Uterus (tissue), 3 donors: ENCODE measurements at regions not wholly inside any gene's neighbourhood (a gene's known extent, or its start where the extent isn't known, plus 50 kb on each side); places are given as distances from the start of the nearest gene placed in this dataset.

Experiments
- DNase-seq, 2 donors: peaks; one replicate each; pipeline ENCODE4 v3.0.0-alpha.2; 2019 to 2020
- H3K27ac ChIP-seq, 2 donors: fragments of 200-600 bp; sonication (generic); 1 replicate in 1 of 2; 2 replicates in 1 of 2; pipeline ENCODE4 v1.5.1; 2016 to 2018
- H3K27me3 ChIP-seq, 2 donors: fragments of 200-600 bp; sonication (generic); one replicate each; pipeline ENCODE4 v1.5.1; 2018 to 2019; ENCODE audit warnings: control low read depth in 1 of 2
- H3K36me3 ChIP-seq, 2 donors: fragments of 200-600 bp; sonication (generic); one replicate each; pipeline ENCODE4 v1.5.1; 2019; ENCODE audit warnings: control low read depth in 1 of 2
- H3K4me1 ChIP-seq, 2 donors: fragments of 200-600 bp; sonication (generic); one replicate each; pipeline ENCODE4 v1.5.1; 2018 to 2019; ENCODE audit warnings: control low read depth in 1 of 2
- H3K4me3 ChIP-seq, 2 donors: fragments of 200-600 bp; sonication (generic); 1 replicate in 1 of 2; 2 replicates in 1 of 2; pipeline ENCODE4 v1.5.1; 2018 to 2019; ENCODE audit warnings: mild to moderate bottlenecking in 1 of 2
- H3K9me3 ChIP-seq, 2 donors: fragments of 200-600 bp; sonication (generic); one replicate each; pipeline ENCODE4 v1.5.1; 2019; ENCODE audit warnings: control low read depth in 1 of 2
- POLR2A ChIP-seq, 2 donors: fragments of 450-650 bp; IDR thresholded peaks; one replicate each; pipeline ENCODE4 v1.6.1; 2016; ENCODE audit warnings: antibody characterized with exemption in 2 of 2, mild to moderate bottlenecking in 1 of 2, moderate library complexity in 1 of 2
- intact Hi-C: fragments of 100-400 bp; cut with DNase I; formaldehyde crosslinking; loops from one replicate; pipeline ENCODE4 v1.15.1; 2023; ENCODE audit warnings: low total_unique reads
- TF ChIP-seq, protein P1 (sequence below), 4 experiments: fragments of 200-600 bp in 2 of 4; fragments of 450-650 bp in 2 of 4; sonication (generic) in 2 of 4; IDR thresholded peaks; one replicate each; pipeline ENCODE4 v1.5.1; 2016 to 2019; ENCODE audit warnings: antibody characterized with exemption in 4 of 4, mild to moderate bottlenecking in 2 of 4, moderate library complexity in 1 of 4
- donor health status: DM: yes; HTN: yes; CAD: no.

DNA sequence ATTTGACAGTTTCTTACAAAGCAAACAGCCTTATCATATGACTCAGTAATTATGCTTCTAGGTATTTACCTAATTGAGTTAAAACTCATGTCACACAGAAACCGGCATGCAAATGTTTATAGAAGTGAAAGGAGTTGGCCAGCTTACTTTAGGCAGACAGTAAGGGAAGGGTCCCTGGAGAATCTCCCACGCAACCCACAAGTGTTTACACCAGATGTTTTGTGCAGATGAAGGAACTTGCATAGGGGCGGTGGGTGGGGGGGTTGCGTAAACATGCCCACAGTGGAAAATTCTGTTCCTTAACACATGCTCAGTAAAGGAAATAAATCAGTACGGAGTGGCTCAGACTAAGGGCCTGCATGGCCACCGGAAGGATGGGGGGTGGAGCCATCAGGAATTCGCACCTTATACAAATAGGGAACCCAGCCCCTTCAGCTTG is 330.5 kb upstream of the AADAT start:
- H3K4me1 ChIP-seq = no peaks in the 10 kb centered on the region
- no peak overlapping the region for H3K27ac ChIP-seq
- TF ChIP-seq, protein P1, sequence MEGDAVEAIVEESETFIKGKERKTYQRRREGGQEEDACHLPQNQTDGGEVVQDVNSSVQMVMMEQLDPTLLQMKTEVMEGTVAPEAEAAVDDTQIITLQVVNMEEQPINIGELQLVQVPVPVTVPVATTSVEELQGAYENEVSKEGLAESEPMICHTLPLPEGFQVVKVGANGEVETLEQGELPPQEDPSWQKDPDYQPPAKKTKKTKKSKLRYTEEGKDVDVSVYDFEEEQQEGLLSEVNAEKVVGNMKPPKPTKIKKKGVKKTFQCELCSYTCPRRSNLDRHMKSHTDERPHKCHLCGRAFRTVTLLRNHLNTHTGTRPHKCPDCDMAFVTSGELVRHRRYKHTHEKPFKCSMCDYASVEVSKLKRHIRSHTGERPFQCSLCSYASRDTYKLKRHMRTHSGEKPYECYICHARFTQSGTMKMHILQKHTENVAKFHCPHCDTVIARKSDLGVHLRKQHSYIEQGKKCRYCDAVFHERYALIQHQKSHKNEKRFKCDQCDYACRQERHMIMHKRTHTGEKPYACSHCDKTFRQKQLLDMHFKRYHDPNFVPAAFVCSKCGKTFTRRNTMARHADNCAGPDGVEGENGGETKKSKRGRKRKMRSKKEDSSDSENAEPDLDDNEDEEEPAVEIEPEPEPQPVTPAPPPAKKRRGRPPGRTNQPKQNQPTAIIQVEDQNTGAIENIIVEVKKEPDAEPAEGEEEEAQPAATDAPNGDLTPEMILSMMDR (IDR thresholded peaks at IDR 0.05) = no peak
- TF ChIP-seq POLR2A (IDR thresholded peaks at IDR 0.05) = no peak
- intact Hi-C loops = no loop called here
- H3K36me3 ChIP-seq = no peaks in the 10 kb centered on the region
- no peaks in the 10 kb centered on the region for H3K27me3 ChIP-seq
- DNase-seq = no peak
- no peaks in the 10 kb centered on the region for H3K9me3 ChIP-seq
- no peak overlapping the region for H3K4me3 ChIP-seq

DNA sequence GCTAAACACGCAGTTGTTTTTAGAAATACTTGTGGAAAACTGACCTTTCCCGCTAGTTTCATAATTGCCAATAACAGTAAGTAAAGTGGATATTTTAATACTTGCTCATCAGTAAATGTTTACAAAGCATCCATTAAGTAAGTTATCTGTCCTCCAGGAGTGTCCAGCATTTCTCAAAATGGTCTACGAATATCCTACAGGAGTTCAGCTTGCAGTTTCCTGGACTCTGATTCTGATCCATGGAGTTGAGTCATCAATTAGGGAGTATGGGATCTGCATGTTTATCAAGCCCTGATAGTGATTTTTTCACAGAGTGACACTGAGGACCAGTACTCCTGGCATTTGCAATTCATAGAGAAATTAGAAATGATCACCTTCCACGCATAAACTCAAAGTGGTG is 325.2 kb upstream of the AADAT start:
- TF ChIP-seq, protein P1 (IDR thresholded peaks at IDR 0.05) = no peak
- no peak for TF ChIP-seq POLR2A (IDR thresholded peaks at IDR 0.05)
- DNase-seq = no peak
- no peak overlapping the region for H3K27ac ChIP-seq
- H3K27me3 ChIP-seq = no peaks in the 10 kb centered on the region
- intact Hi-C loops = no loop called here
- H3K4me1 ChIP-seq = no peaks in the 10 kb centered on the region
- H3K36me3 ChIP-seq = no peaks in the 10 kb centered on the region
- no peak overlapping the region for H3K4me3 ChIP-seq
- H3K9me3 ChIP-seq = no peaks in the 10 kb centered on the region

DNA sequence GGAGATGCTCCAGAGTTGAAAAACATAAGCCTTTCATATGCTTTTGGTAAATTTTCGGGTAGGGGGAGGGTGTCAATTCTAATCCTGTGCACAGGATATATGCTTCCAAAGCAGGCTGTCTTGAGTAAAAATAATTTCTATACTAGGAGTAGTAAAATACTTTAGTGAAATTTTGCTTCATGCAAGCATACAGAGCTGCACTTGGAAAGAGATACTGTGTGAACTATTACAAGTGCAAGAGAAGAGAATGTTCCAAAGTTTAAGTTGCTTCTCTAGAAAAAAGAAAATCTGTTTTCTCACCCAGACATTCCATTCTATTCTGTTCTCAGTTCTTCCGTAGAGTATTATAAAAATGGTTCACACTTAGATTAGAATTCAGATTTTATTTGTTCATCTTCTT is 324.6 kb upstream of the AADAT start:
- Histone ChIP-seq H3K4me3 (no peak overlapping the region), H3K9me3 (no peaks in the 10 kb centered on the region), H3K27me3 (no peaks in the 10 kb centered on the region), H3K27ac (no peak overlapping the region), H3K4me1 (no peaks in the 10 kb centered on the region), H3K36me3 (no peaks in the 10 kb centered on the region)
- intact Hi-C loops = no loop called here
- DNase-seq = no peak
- TF ChIP-seq, protein P1 (IDR thresholded peaks at IDR 0.05) = no peak
- no peak for TF ChIP-seq POLR2A (IDR thresholded peaks at IDR 0.05)

DNA sequence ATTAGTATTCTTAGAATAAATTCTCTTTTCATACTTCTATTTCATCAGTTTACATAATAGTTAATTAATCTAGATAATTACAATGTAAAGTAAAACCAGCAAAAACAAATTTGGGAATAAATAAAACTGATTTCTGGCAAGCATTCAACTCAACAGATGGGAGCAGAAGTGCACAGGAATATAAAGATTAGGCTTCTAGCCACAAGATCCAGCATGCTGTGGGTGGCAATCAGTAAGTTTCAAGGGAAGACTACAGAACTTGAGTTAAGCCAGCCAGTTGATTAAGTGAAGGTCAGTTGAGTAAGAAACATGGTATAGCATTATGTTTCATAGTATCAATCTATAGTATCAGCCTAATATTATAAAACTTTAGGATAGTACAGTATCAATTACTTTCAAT is 324.2 kb upstream of the AADAT start:
- intact Hi-C loops = no loop called here
- no peaks in the 10 kb centered on the region for H3K4me1 ChIP-seq
- no peaks in the 10 kb centered on the region for H3K27me3 ChIP-seq

DNA sequence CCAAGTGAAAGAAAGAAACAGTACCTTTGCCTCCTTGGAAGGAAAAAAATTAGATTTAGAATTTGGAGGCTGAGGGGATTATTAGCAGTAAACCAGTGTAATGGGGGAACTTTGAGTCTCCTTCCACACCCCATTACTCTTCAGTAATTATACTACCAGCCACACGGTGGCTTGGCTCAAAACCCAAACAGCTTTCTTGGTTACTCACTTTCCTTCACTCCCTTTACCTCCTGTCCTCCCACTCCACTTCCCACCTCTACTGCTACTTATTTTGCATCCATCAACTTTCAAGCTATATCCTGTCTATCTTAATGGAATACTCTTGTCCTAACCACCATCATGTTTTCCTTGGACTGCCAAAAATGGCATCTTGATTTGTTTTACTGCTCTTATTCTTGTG is 310.6 kb upstream of the AADAT start:
- intact Hi-C loops = no loop called here
- no peaks in the 10 kb centered on the region for H3K4me1 ChIP-seq
- DNase-seq = no peak
- no peaks in the 10 kb centered on the region for H3K27me3 ChIP-seq
- H3K27ac ChIP-seq = no peak overlapping the region
- H3K36me3 ChIP-seq = no peaks in the 10 kb centered on the region
- TF ChIP-seq POLR2A (IDR thresholded peaks at IDR 0.05) = no peak
- TF ChIP-seq, protein P1 (IDR thresholded peaks at IDR 0.05) = no peak
- no peak overlapping the region for H3K4me3 ChIP-seq
- H3K9me3 ChIP-seq = no peaks in the 10 kb centered on the region

More for the DNA sequence above, 324.2 kb upstream of the AADAT start:
- Histone ChIP-seq H3K4me3 (no peak overlapping the region), H3K36me3 (no peaks in the 10 kb centered on the region), H3K9me3 (no peaks in the 10 kb centered on the region), H3K27ac (no peak overlapping the region)
- no peak for DNase-seq
- TF ChIP-seq, protein P1 (IDR thresholded peaks at IDR 0.05) = no peak
- TF ChIP-seq POLR2A (IDR thresholded peaks at IDR 0.05) = no peak
